BE2C (cell line): ENCODE measurements at regions not wholly inside any gene's neighbourhood (a gene's known extent, or its start where the extent isn't known, plus 50 kb on each side); places are given as distances from the start of the nearest gene placed in this dataset.

Experiments used
- DNase-seq: peaks from one replicate; pipeline ENCODE4 v3.0.0-alpha.2; 2020
- H3K27me3 ChIP-seq: fragments of 250-450 bp; sonication (Bioruptor Pico); 2 replicates; pipeline ENCODE4 v1.5.1; 2020; ENCODE audit warnings: mild to moderate bottlenecking
- H3K36me3 ChIP-seq: fragments of 250-450 bp; sonication (Bioruptor Pico); 2 replicates; pipeline ENCODE4 v1.5.1; 2020; ENCODE audit warnings: mild to moderate bottlenecking
- H3K4me1 ChIP-seq: fragments of 250-450 bp; sonication (Bioruptor Pico); 2 replicates; pipeline ENCODE4 v1.5.1; 2020
- H3K4me3 ChIP-seq: 2 replicates; pipeline ENCODE4 v1.5.1; 2011; ENCODE audit warnings: low read depth, low read length
- H3K9me3 ChIP-seq: fragments of 250-450 bp; sonication (Bioruptor Pico); 2 replicates; pipeline ENCODE4 v1.5.1; 2020
- CTCF ChIP-seq: IDR thresholded peaks from 2 replicates; pipeline ENCODE4 v1.5.1; 2012; ENCODE audit warnings: mild to moderate bottlenecking, low read depth, low read length

DNA sequence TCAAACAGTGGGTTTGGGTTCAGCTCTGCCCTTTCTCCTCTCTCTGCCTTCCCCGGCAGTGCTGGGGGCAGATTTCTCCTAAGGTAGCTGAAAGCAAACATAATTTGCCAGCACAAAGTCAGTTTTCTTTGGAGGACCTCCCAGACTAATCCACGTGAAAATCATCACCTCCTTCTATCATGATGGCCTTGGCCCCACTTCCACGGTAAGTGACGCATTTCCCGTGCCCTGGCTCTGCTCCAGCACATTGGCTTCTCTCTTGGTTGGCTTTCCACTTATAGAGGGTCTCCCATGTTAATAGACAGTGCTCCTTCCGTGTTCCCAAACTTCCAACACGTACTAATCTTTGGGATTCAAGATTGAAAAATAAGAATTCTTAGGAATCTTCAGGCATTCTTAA, 74.1 kb upstream of the TRIO start:
- TF ChIP-seq CTCF = no peak
- H3K9me3 ChIP-seq = no peaks in the 10 kb centered on the region
- H3K27me3 ChIP-seq = peaks cover 7% of the 10 kb centered on the region

DNA sequence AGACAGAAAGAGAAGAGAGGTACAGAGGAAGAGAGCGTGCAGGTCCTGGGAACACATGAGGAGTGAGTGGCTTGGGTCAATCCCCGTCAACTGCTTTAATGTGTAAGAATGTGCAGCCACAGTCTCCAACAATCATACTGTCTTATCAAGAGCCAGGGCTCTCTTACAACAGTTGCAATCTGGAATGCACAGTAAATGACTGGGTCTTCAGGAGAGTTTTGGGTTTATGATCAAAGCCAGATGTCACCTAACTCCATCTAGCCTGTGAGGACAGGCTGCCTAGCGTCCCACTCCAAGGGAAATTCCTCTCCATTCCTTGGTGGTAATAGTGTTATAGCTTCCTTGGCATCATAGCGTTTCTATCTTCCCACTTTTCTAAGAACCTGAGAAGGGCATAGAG, 75.0 kb upstream of the TRIO start:
- TF ChIP-seq CTCF = no peak
- H3K4me3 ChIP-seq = no peak overlapping the region
- no peaks in the 10 kb centered on the region for H3K9me3 ChIP-seq
- no peaks in the 10 kb centered on the region for H3K4me1 ChIP-seq
- H3K27me3 ChIP-seq = peaks cover 7% of the 10 kb centered on the region
- DNase-seq = no peak
- no peaks in the 10 kb centered on the region for H3K36me3 ChIP-seq

More for the DNA sequence above, 74.1 kb upstream of the TRIO start:
- H3K4me3 ChIP-seq = no peak overlapping the region
- DNase-seq = no peak
- H3K4me1 ChIP-seq = no peaks in the 10 kb centered on the region
- no peaks in the 10 kb centered on the region for H3K36me3 ChIP-seq

DNA sequence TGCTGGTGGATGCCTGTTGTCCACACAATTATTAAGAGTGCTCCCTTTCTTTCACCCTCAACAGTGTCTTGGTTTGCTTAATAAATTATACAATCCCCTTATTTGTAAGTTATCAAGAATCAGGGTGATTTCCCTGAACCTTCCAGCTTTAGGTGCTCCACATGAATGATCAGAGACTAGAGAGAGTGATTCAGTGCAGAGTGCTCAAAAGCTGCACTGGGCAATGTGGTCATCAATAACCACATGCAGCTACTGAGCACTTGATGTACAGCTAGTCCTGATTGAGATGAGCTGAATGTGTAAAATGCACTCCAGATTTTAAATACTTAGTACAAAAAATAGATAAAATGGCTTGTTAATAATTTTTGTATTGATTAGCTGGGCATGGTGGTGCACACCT, 76.8 kb upstream of the TRIO start:
- no peaks in the 10 kb centered on the region for H3K4me1 ChIP-seq
- no peak overlapping the region for H3K4me3 ChIP-seq
- peaks cover 7% of the 10 kb centered on the region for H3K27me3 ChIP-seq
- DNase-seq = no peak
- no peaks in the 10 kb centered on the region for H3K36me3 ChIP-seq
- TF ChIP-seq CTCF = no peak
- 0 out of 2 replicates have a peak, but pooled peaks cover under 1% of the 10 kb centered on the region for H3K9me3 ChIP-seq

- Histone ChIP-seq H3K9me3 (peaks cover 2% of the 10 kb centered on the region; the same call in 1 of the 2 replicates), H3K4me3 (no peak overlapping the region), H3K36me3 (no peaks in the 10 kb centered on the region), H3K27me3 (no peaks in the 10 kb centered on the region; the same call in 1 of the 2 replicates), H3K4me1 (no peaks in the 10 kb centered on the region)
- no peak for TF ChIP-seq CTCF
- no peak for DNase-seq
Measured at GRCh38 chr5:14064841-14065240, 78.3 kb upstream of the TRIO start.

GRCh38 chr5:14063691-14064090, 79.5 kb upstream of the TRIO start:
- DNase-seq = no peak
- no peak for TF ChIP-seq CTCF

DNA sequence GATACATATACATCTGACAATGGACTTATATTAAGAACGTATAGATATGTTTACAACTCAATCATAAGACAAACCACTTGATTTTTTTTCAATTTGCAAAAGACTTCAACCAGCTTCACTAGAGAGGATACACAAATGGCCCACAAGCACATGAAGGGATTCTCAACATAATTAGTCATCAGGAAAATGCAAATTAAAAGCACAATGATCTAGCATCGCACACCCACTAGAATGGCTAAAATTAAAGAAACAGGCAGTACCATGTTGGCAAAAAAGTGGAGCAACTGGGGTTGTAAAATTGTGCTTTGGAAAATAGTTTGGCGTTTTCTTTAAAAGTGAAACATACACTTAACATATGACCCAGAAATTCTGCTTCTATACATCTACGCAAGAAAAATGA, 80.0 kb upstream of the TRIO start:
- Histone ChIP-seq H3K4me1 (no peaks in the 10 kb centered on the region), H3K9me3 (peaks cover 2% of the 10 kb centered on the region; the same call in 1 of the 2 replicates), H3K36me3 (no peaks in the 10 kb centered on the region), H3K4me3 (no peak overlapping the region), H3K27me3 (no peaks in the 10 kb centered on the region)
- no peak for TF ChIP-seq CTCF
- no peak for DNase-seq

More at GRCh38 chr5:14063691-14064090, 79.5 kb upstream of the TRIO start:
- Histone ChIP-seq H3K36me3 (no peaks in the 10 kb centered on the region), H3K9me3 (peaks cover 2% of the 10 kb centered on the region; the same call in 1 of the 2 replicates), H3K4me3 (no peak overlapping the region), H3K4me1 (no peaks in the 10 kb centered on the region), H3K27me3 (no peaks in the 10 kb centered on the region; the same call in 1 of the 2 replicates)
